WTC11 (cell line): ENCODE measurements at regions not wholly inside any gene's neighbourhood (a gene's known extent, or its start where the extent isn't known, plus 50 kb on each side); places are given as distances from the start of the nearest gene placed in this dataset.

Experiments
- ATAC-seq: fragments of 200-7000 bp; cut with Tn5 transposase; 2 replicates; pipeline ENCODE4 v1.10.0; 2021; ENCODE audit warnings: mild to moderate bottlenecking, moderate library complexity
- CTCF ChIA-PET: fragments of 300-600 bp; sonication (Branson Sonifier 250); formaldehyde crosslinking; loops from one replicate; lab custom pipeline; 2021; ENCODE audit warnings: antibody characterized with exemption; lab: Charles Lee
- POLR2A ChIA-PET: fragments of 350-600 bp; sonication (Branson Sonifier 250); formaldehyde crosslinking; loops from one replicate; lab custom pipeline; 2021; ENCODE audit warnings: antibody characterized with exemption; lab: Charles Lee
- DNase-seq: peaks from one replicate; pipeline ENCODE4 v3.0.0; 2021; ENCODE audit warnings: low spot score
- H3K27ac Mint-ChIP-seq: 2 replicates; pipeline ENCODE4 v1.8.0; 2021; ENCODE audit warnings: mixed read lengths
- H3K27me3 Mint-ChIP-seq: 2 replicates; pipeline ENCODE4 v1.8.0; 2021; ENCODE audit warnings: low read depth, mild to moderate bottlenecking, moderate library complexity, mixed read lengths
- H3K36me3 Mint-ChIP-seq: 2 replicates; pipeline ENCODE4 v1.8.0; 2021; ENCODE audit warnings: mixed read lengths
- H3K4me1 Mint-ChIP-seq: 2 replicates; pipeline ENCODE4 v1.8.0; 2022; ENCODE audit warnings: mixed read lengths
- H3K4me3 Mint-ChIP-seq: 2 replicates; pipeline ENCODE4 v1.8.0; 2021; ENCODE audit warnings: mild to moderate bottlenecking, moderate library complexity, mixed read lengths
- H3K9me3 Mint-ChIP-seq: 2 replicates; pipeline ENCODE4 v1.8.0; 2021; ENCODE audit warnings: mixed read lengths
- CREM ChIP-seq: sonication (generic); formaldehyde crosslinking; IDR thresholded peaks from 2 replicates; pipeline ENCODE4 v1.8.1; 2022; ENCODE audit warnings: mild to moderate bottlenecking, missing genetic modification reagents, moderate library complexity
- EMX1 ChIP-seq: fragments of 250-450 bp; sonication (Bioruptor Pico); IDR thresholded peaks from 2 replicates; pipeline ENCODE4 v1.8.0; 2021; ENCODE audit warnings: mild to moderate bottlenecking
- ESRRA ChIP-seq: sonication (generic); formaldehyde crosslinking; IDR thresholded peaks from 2 replicates; pipeline ENCODE4 v1.8.1; 2022; ENCODE audit warnings: mild to moderate bottlenecking, missing genetic modification reagents, borderline replicate concordance
- FOXP1 ChIP-seq: sonication (generic); formaldehyde crosslinking; IDR thresholded peaks from 2 replicates; pipeline ENCODE4 v1.8.0; 2022; ENCODE audit warnings: missing genetic modification reagents, mild to moderate bottlenecking, moderate library complexity, borderline replicate concordance
- GTF2I ChIP-seq: fragments of 250-450 bp; sonication (Bioruptor Pico); conservative IDR thresholded peaks from 2 replicates; pipeline ENCODE4 v1.4.0; 2021; ENCODE audit warnings: mild to moderate bottlenecking
- HMGA2 ChIP-seq: fragments of 250-450 bp; sonication (Bioruptor Pico); IDR thresholded peaks from 2 replicates; pipeline ENCODE4 v1.4.0; 2021; ENCODE audit warnings: mild to moderate bottlenecking, moderate library complexity
- IRF2 ChIP-seq: sonication (generic); formaldehyde crosslinking; IDR thresholded peaks from 2 replicates; pipeline ENCODE4 v1.8.0; 2022; ENCODE audit warnings: low read depth, missing genetic modification reagents, borderline replicate concordance
- MAX ChIP-seq: sonication (generic); formaldehyde crosslinking; IDR thresholded peaks from 2 replicates; pipeline ENCODE4 v1.8.0; 2022; ENCODE audit warnings: mild to moderate bottlenecking, missing genetic modification reagents
- MYBL2 ChIP-seq: sonication (generic); formaldehyde crosslinking; IDR thresholded peaks from 2 replicates; pipeline ENCODE4 v1.8.1; 2023; ENCODE audit warnings: mild to moderate bottlenecking, moderate library complexity, missing genetic modification reagents
- NFE2L1 ChIP-seq: sonication (generic); formaldehyde crosslinking; IDR thresholded peaks from 2 replicates; pipeline ENCODE4 v1.8.1; 2023; ENCODE audit warnings: missing genetic modification reagents
- NR1H2 ChIP-seq: sonication (generic); formaldehyde crosslinking; IDR thresholded peaks from 2 replicates; pipeline ENCODE4 v1.9.0; 2021; ENCODE audit warnings: mild to moderate bottlenecking, moderate library complexity, missing genetic modification reagents
- RORB ChIP-seq: fragments of 250-450 bp; sonication (Bioruptor Pico); IDR thresholded peaks from 2 replicates; pipeline ENCODE4 v1.9.0; 2021; ENCODE audit warnings: mild to moderate bottlenecking
- TCF7 ChIP-seq: sonication (generic); formaldehyde crosslinking; IDR thresholded peaks from 2 replicates; pipeline ENCODE4 v1.8.0; 2022; ENCODE audit warnings: mild to moderate bottlenecking, low read depth, missing genetic modification reagents, moderate library complexity
- USF2 ChIP-seq: sonication (generic); formaldehyde crosslinking; IDR thresholded peaks from 2 replicates; pipeline ENCODE4 v1.8.1; 2023; ENCODE audit warnings: mild to moderate bottlenecking, missing genetic modification reagents, moderate library complexity
- ZNF317 ChIP-seq: sonication (generic); formaldehyde crosslinking; IDR thresholded peaks from 2 replicates; pipeline ENCODE4 v1.8.1; 2023; ENCODE audit warnings: low read depth, mild to moderate bottlenecking, moderate library complexity, missing genetic modification reagents, borderline replicate concordance
- ZNF532 ChIP-seq: fragments of 250-450 bp; sonication (Bioruptor Pico); IDR thresholded peaks from 2 replicates; pipeline ENCODE4 v1.9.0; 2021; ENCODE audit warnings: mild to moderate bottlenecking, borderline replicate concordance
- ZNF671 ChIP-seq: fragments of 250-450 bp; sonication (Bioruptor Pico); IDR thresholded peaks from 2 replicates; pipeline ENCODE4 v1.8.0; 2021; ENCODE audit warnings: mild to moderate bottlenecking
- TF ChIP-seq, protein P1 (sequence below): sonication (generic); formaldehyde crosslinking; IDR thresholded peaks from 2 replicates; pipeline ENCODE4 v1.8.0; 2023; ENCODE audit warnings: missing genetic modification reagents, mild to moderate bottlenecking, borderline replicate concordance
- TF ChIP-seq, protein P2 (sequence below): sonication (generic); formaldehyde crosslinking; IDR thresholded peaks from 2 replicates; pipeline ENCODE4 v1.8.1; 2022; ENCODE audit warnings: mild to moderate bottlenecking, missing genetic modification reagents, moderate library complexity, borderline replicate concordance

DNA sequence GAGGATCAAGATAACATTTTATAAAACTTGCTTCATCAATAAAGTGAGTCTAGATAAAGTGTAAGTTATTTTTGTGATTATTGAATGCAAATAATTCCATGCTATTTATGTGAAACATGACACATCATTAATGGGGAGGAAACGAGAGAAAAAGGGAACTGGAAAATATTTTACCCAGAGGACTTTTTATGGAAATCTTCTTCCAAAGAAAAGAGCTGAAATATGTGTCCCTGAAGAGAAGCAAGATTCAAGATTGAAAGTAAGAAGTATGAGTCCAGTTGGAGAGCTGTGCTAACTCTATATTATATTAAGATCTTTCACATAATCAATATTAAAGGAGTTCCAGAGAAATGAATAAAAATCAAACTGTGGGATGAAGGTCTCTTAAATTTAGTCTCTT, 1361.8 kb downstream of the GATA3 start:
- TF ChIP-seq ESRRA (CRISPR knock-in tag): no peak
- TF ChIP-seq, protein P1, sequence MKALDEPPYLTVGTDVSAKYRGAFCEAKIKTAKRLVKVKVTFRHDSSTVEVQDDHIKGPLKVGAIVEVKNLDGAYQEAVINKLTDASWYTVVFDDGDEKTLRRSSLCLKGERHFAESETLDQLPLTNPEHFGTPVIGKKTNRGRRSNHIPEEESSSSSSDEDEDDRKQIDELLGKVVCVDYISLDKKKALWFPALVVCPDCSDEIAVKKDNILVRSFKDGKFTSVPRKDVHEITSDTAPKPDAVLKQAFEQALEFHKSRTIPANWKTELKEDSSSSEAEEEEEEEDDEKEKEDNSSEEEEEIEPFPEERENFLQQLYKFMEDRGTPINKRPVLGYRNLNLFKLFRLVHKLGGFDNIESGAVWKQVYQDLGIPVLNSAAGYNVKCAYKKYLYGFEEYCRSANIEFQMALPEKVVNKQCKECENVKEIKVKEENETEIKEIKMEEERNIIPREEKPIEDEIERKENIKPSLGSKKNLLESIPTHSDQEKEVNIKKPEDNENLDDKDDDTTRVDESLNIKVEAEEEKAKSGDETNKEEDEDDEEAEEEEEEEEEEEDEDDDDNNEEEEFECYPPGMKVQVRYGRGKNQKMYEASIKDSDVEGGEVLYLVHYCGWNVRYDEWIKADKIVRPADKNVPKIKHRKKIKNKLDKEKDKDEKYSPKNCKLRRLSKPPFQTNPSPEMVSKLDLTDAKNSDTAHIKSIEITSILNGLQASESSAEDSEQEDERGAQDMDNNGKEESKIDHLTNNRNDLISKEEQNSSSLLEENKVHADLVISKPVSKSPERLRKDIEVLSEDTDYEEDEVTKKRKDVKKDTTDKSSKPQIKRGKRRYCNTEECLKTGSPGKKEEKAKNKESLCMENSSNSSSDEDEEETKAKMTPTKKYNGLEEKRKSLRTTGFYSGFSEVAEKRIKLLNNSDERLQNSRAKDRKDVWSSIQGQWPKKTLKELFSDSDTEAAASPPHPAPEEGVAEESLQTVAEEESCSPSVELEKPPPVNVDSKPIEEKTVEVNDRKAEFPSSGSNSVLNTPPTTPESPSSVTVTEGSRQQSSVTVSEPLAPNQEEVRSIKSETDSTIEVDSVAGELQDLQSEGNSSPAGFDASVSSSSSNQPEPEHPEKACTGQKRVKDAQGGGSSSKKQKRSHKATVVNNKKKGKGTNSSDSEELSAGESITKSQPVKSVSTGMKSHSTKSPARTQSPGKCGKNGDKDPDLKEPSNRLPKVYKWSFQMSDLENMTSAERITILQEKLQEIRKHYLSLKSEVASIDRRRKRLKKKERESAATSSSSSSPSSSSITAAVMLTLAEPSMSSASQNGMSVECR (CRISPR knock-in tag): no peak
- no peak for TF ChIP-seq ZNF532 (CRISPR knock-in tag)
- TF ChIP-seq CREM (CRISPR knock-in tag): no peak
- H3K27me3 Mint-ChIP-seq: no peaks in the 10 kb centered on the region
- no peak overlapping the region for H3K4me3 Mint-ChIP-seq
- peaks cover 16% of the 10 kb centered on the region for H3K4me1 Mint-ChIP-seq
- no peaks in the 10 kb centered on the region for H3K36me3 Mint-ChIP-seq
- ChIA-PET CTCF (no interaction called here), POLR2A (no interaction called here)
- DNase-seq (no peak), ATAC-seq (no peak)
- H3K27ac Mint-ChIP-seq: no peak overlapping the region
- H3K9me3 Mint-ChIP-seq: peaks cover 16% of the 10 kb centered on the region

- POLR2A ChIA-PET: no interaction called here
- CTCF ChIA-PET: interaction anchor here (1.5 kb wide), 1 partner anchor 77 kb away, joined by 3 read pairs; no protein-coding TSS in a partner anchor
- no peak for ATAC-seq
These were observed 1365.3 kb downstream of the GATA3 start for GRCh38 chr10:9419757-9420156.

More at GRCh38 chr10:9419757-9420156, 1365.3 kb downstream of the GATA3 start:
- peaks cover 10% of the 10 kb centered on the region for H3K36me3 Mint-ChIP-seq
- DNase-seq: no peak
- TF ChIP-seq GTF2I (CRISPR knock-in tag): no peak
- no peak for TF ChIP-seq ZNF317 (CRISPR knock-in tag)
- no peak for TF ChIP-seq NR1H2 (CRISPR knock-in tag)
- TF ChIP-seq, protein P2, sequence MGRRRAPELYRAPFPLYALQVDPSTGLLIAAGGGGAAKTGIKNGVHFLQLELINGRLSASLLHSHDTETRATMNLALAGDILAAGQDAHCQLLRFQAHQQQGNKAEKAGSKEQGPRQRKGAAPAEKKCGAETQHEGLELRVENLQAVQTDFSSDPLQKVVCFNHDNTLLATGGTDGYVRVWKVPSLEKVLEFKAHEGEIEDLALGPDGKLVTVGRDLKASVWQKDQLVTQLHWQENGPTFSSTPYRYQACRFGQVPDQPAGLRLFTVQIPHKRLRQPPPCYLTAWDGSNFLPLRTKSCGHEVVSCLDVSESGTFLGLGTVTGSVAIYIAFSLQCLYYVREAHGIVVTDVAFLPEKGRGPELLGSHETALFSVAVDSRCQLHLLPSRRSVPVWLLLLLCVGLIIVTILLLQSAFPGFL (CRISPR knock-in tag): no peak
- TF ChIP-seq NFE2L1 (CRISPR knock-in tag): no peak
- no peak for TF ChIP-seq USF2
- TF ChIP-seq RORB: no peak
- no peak for TF ChIP-seq TCF7 (CRISPR knock-in tag)
- no peak for TF ChIP-seq MYBL2 (CRISPR knock-in tag)
- no peak for TF ChIP-seq EMX1 (CRISPR knock-in tag)
- no peak for TF ChIP-seq HMGA2 (CRISPR knock-in tag)
- TF ChIP-seq IRF2 (CRISPR knock-in tag): no peak
- no peak for TF ChIP-seq MAX (CRISPR knock-in tag)
- no peak for TF ChIP-seq ZNF671 (CRISPR knock-in tag)
- no peak for TF ChIP-seq FOXP1 (CRISPR knock-in tag)
- TF ChIP-seq, all 79 proteins: peak for 0
- Mint-ChIP-seq H3K4me1 (peaks cover 16% of the 10 kb centered on the region), H3K9me3 (peaks cover 31% of the 10 kb centered on the region), H3K27me3 (no peaks in the 10 kb centered on the region), H3K4me3 (no peak overlapping the region), H3K27ac (peak overlapping the region; percentile 56; the same call in 1 of the 2 replicates)
